CD8-positive, alpha-beta memory T cell (primary cell): ENCODE measurements at regions not wholly inside any gene's neighbourhood (a gene's known extent, or its start where the extent isn't known, plus 50 kb on each side); places are given as distances from the start of the nearest gene placed in this dataset.

Source experiments
- CTCF ChIA-PET: fragments of 350-600 bp; sonication (Branson Sonifier 250); formaldehyde crosslinking; loops from one replicate; lab custom pipeline; 2021; ENCODE audit warnings: antibody characterized with exemption; lab: Charles Lee
- POLR2A ChIA-PET: fragments of 350-600 bp; sonication (Branson Sonifier 250); formaldehyde crosslinking; loops from one replicate; lab custom pipeline; 2021; ENCODE audit warnings: antibody characterized with exemption; lab: Charles Lee
- DNase-seq, 5 donors: peaks; one replicate each; pipeline versions ENCODE4 v3.0.0 to v3.0.0-alpha.2; 2020 to 2022; ENCODE audit warnings: mixed read lengths in 1 of 5
- H3K27ac ChIP-seq: one replicate; pipeline ENCODE4 v1.7.0; 2013; ENCODE audit warnings: low read depth, mild to moderate bottlenecking, low read length, moderate library complexity
- H3K27me3 ChIP-seq: 2 replicates; pipeline ENCODE4 v1.7.0; 2013; ENCODE audit warnings: low read length, mild to moderate bottlenecking; ENCODE audit not compliant: insufficient read depth, poor library complexity, severe bottlenecking
- H3K36me3 ChIP-seq: 2 replicates; pipeline ENCODE4 v1.7.0; 2013; ENCODE audit warnings: mild to moderate bottlenecking, low read length, moderate library complexity; ENCODE audit not compliant: insufficient read depth
- H3K4me1 ChIP-seq: 2 replicates; pipeline ENCODE4 v1.7.0; 2013; ENCODE audit warnings: mild to moderate bottlenecking, low read length, moderate library complexity; ENCODE audit not compliant: insufficient read depth
- H3K4me3 ChIP-seq: 2 replicates; pipeline ENCODE4 v1.7.0; 2013; ENCODE audit warnings: mild to moderate bottlenecking, low read length
- H3K9me3 ChIP-seq: 2 replicates; pipeline ENCODE4 v1.7.0; 2013; ENCODE audit warnings: mild to moderate bottlenecking, low read length
- H3K27ac Mint-ChIP-seq, 8 donors: one replicate each; pipeline ENCODE4 v1.8.0; 2020 to 2021; ENCODE audit warnings: mixed read lengths in 8 of 8, mild to moderate bottlenecking in 6 of 8, inconsistent platforms in 3 of 8, moderate library complexity in 3 of 8
- H3K27me3 Mint-ChIP-seq, 2 donors: one replicate each; pipeline ENCODE4 v1.8.0; 2020 to 2021; ENCODE audit warnings: mixed read lengths in 2 of 2, mild to moderate bottlenecking in 1 of 2, moderate library complexity in 1 of 2
- H3K36me3 Mint-ChIP-seq, 3 donors: one replicate each; pipeline ENCODE4 v1.8.0; 2020 to 2021; ENCODE audit warnings: mixed read lengths in 3 of 3, inconsistent platforms in 1 of 3, mild to moderate bottlenecking in 1 of 3
- H3K4me1 Mint-ChIP-seq, 3 donors: one replicate each; pipeline ENCODE4 v1.8.0; 2020 to 2021; ENCODE audit warnings: mixed read lengths in 3 of 3, inconsistent platforms in 1 of 3, mild to moderate bottlenecking in 1 of 3
- H3K4me3 Mint-ChIP-seq, 7 donors: one replicate each; pipeline ENCODE4 v1.8.0; 2020 to 2021; ENCODE audit warnings: mixed read lengths in 7 of 7, mild to moderate bottlenecking in 6 of 7, moderate library complexity in 4 of 7, inconsistent platforms in 2 of 7
- H3K9me3 Mint-ChIP-seq, 5 donors: one replicate each; pipeline ENCODE4 v1.8.0; 2020 to 2022; ENCODE audit warnings: mixed read lengths in 5 of 5, mild to moderate bottlenecking in 3 of 5, moderate library complexity in 2 of 5, inconsistent platforms in 1 of 5

GRCh38 chr6:91164105-91164504 is 577.2 kb upstream of the MAP3K7 start:
- no peak for DNase-seq
- no peak overlapping the region for H3K4me3 ChIP-seq
- no peaks in the 10 kb centered on the region for H3K27me3 Mint-ChIP-seq
- ChIA-PET POLR2A (no interaction called here), CTCF (no interaction called here)
- no peaks in the 10 kb centered on the region for H3K27me3 ChIP-seq
- no peaks in the 10 kb centered on the region for H3K36me3 ChIP-seq
- no peaks in the 10 kb centered on the region for H3K4me1 ChIP-seq
- no peak overlapping the region for H3K27ac Mint-ChIP-seq
- H3K36me3 Mint-ChIP-seq = no peaks in the 10 kb centered on the region
- no peaks in the 10 kb centered on the region for H3K9me3 ChIP-seq
- no peak overlapping the region for H3K27ac ChIP-seq
- H3K9me3 Mint-ChIP-seq = peaks cover 0 to 2% (median 0%) of the 10 kb centered on the region in 5 donors
- H3K4me3 Mint-ChIP-seq = no peak overlapping the region
- no peaks in the 10 kb centered on the region for H3K4me1 Mint-ChIP-seq

- POLR2A ChIA-PET = no interaction called here
- no peak overlapping the region for H3K4me3 Mint-ChIP-seq
- Histone ChIP-seq H3K9me3 (no peaks in the 10 kb centered on the region), H3K4me1 (no peaks in the 10 kb centered on the region), H3K36me3 (no peaks in the 10 kb centered on the region), H3K27me3 (no peaks in the 10 kb centered on the region), H3K27ac (no peak overlapping the region), H3K4me3 (no peak overlapping the region)
- H3K36me3 Mint-ChIP-seq = no peaks in the 10 kb centered on the region
- no peaks in the 10 kb centered on the region for H3K27me3 Mint-ChIP-seq
- no peak for DNase-seq
- peaks cover 0 to 2% (median 0%) of the 10 kb centered on the region in 5 donors for H3K9me3 Mint-ChIP-seq
- H3K27ac Mint-ChIP-seq = no peak overlapping the region
- CTCF ChIA-PET = interaction anchor here (0.9 kb wide), 1 partner anchor 16 kb away, joined by 3 read pairs; no protein-coding TSS in a partner anchor
- no peaks in the 10 kb centered on the region for H3K4me1 Mint-ChIP-seq
These were observed 574.4 kb upstream of the MAP3K7 start for GRCh38 chr6:91161246-91161645.

- Mint-ChIP-seq H3K36me3 (no peaks in the 10 kb centered on the region), H3K27me3 (peaks cover 0 to 2% of the 10 kb centered on the region in 2 donors), H3K9me3 (no peaks in the 10 kb centered on the region), H3K27ac (no peak overlapping the region), H3K4me3 (no peak overlapping the region), H3K4me1 (no peaks in the 10 kb centered on the region)
- Histone ChIP-seq H3K27ac (no peak overlapping the region), H3K4me3 (no peak overlapping the region), H3K36me3 (no peaks in the 10 kb centered on the region), H3K9me3 (no peaks in the 10 kb centered on the region), H3K27me3 (no peaks in the 10 kb centered on the region), H3K4me1 (no peaks in the 10 kb centered on the region)
- ChIA-PET POLR2A (no interaction called here), CTCF (no interaction called here)
- DNase-seq = no peak
These were observed 568.4 kb upstream of the MAP3K7 start for GRCh38 chr6:91155129-91155785.

GRCh38 chr6:91152824-91153223 is 566.0 kb upstream of the MAP3K7 start:
- Mint-ChIP-seq H3K27ac (no peak overlapping the region), H3K36me3 (no peaks in the 10 kb centered on the region), H3K9me3 (no peaks in the 10 kb centered on the region), H3K4me1 (no peaks in the 10 kb centered on the region), H3K27me3 (peaks cover 0 to 2% of the 10 kb centered on the region in 2 donors), H3K4me3 (no peak overlapping the region)
- CTCF ChIA-PET = no interaction called here
- H3K27ac ChIP-seq = no peak overlapping the region
- DNase-seq = no peak
- POLR2A ChIA-PET = no interaction called here
- no peak overlapping the region for H3K4me3 ChIP-seq
- H3K9me3 ChIP-seq = no peaks in the 10 kb centered on the region
- H3K4me1 ChIP-seq = no peaks in the 10 kb centered on the region
- H3K36me3 ChIP-seq = no peaks in the 10 kb centered on the region
- H3K27me3 ChIP-seq = no peaks in the 10 kb centered on the region

GRCh38 chr6:91149956-91150705 is 563.3 kb upstream of the MAP3K7 start:
- Histone ChIP-seq H3K27ac (no peak overlapping the region), H3K4me3 (no peak overlapping the region), H3K4me1 (no peaks in the 10 kb centered on the region), H3K36me3 (no peaks in the 10 kb centered on the region), H3K27me3 (no peaks in the 10 kb centered on the region), H3K9me3 (no peaks in the 10 kb centered on the region)
- no peak overlapping the region for H3K4me3 Mint-ChIP-seq
- ChIA-PET CTCF (no interaction called here), POLR2A (no interaction called here)
- peaks cover 0 to 2% of the 10 kb centered on the region in 2 donors for H3K27me3 Mint-ChIP-seq
- no peaks in the 10 kb centered on the region for H3K36me3 Mint-ChIP-seq
- H3K27ac Mint-ChIP-seq = no peak overlapping the region
- peaks cover 0 to 3% (median 0%) of the 10 kb centered on the region in 5 donors for H3K9me3 Mint-ChIP-seq
- no peak for DNase-seq
- no peaks in the 10 kb centered on the region for H3K4me1 Mint-ChIP-seq

- no peak overlapping the region for H3K4me3 ChIP-seq
- H3K4me1 Mint-ChIP-seq = no peaks in the 10 kb centered on the region
- no peaks in the 10 kb centered on the region for H3K36me3 Mint-ChIP-seq
- peaks cover 0 to 3% (median 0%) of the 10 kb centered on the region in 5 donors for H3K9me3 Mint-ChIP-seq
- no peak overlapping the region for H3K27ac ChIP-seq
- no peak overlapping the region for H3K27ac Mint-ChIP-seq
- no peak for DNase-seq
- no peaks in the 10 kb centered on the region for H3K4me1 ChIP-seq
- peaks cover 0 to 2% of the 10 kb centered on the region in 2 donors for H3K27me3 Mint-ChIP-seq
- H3K36me3 ChIP-seq = no peaks in the 10 kb centered on the region
- no peaks in the 10 kb centered on the region for H3K27me3 ChIP-seq
- H3K9me3 ChIP-seq = no peaks in the 10 kb centered on the region
- H3K4me3 Mint-ChIP-seq = no peak overlapping the region
- ChIA-PET POLR2A (no interaction called here), CTCF (no interaction called here)
These were observed 562.5 kb upstream of the MAP3K7 start for GRCh38 chr6:91149246-91149955.

- H3K9me3 Mint-ChIP-seq = peaks cover 0 to 3% (median 1%) of the 10 kb centered on the region in 5 donors
- H3K36me3 ChIP-seq = no peaks in the 10 kb centered on the region
- H3K4me1 Mint-ChIP-seq = no peaks in the 10 kb centered on the region
- no peak for DNase-seq
- H3K27me3 ChIP-seq = no peaks in the 10 kb centered on the region
- H3K36me3 Mint-ChIP-seq = no peaks in the 10 kb centered on the region
- ChIA-PET CTCF (no interaction called here), POLR2A (no interaction called here)
- no peak overlapping the region for H3K27ac ChIP-seq
- H3K27ac Mint-ChIP-seq = peak overlapping the region in 1 of 8 donors; percentile 43
- no peaks in the 10 kb centered on the region for H3K27me3 Mint-ChIP-seq
- H3K4me3 Mint-ChIP-seq = no peak overlapping the region
- H3K4me1 ChIP-seq = no peaks in the 10 kb centered on the region
- H3K9me3 ChIP-seq = no peaks in the 10 kb centered on the region
- no peak overlapping the region for H3K4me3 ChIP-seq
These were observed 557.3 kb upstream of the MAP3K7 start for GRCh38 chr6:91144126-91144525.

DNA sequence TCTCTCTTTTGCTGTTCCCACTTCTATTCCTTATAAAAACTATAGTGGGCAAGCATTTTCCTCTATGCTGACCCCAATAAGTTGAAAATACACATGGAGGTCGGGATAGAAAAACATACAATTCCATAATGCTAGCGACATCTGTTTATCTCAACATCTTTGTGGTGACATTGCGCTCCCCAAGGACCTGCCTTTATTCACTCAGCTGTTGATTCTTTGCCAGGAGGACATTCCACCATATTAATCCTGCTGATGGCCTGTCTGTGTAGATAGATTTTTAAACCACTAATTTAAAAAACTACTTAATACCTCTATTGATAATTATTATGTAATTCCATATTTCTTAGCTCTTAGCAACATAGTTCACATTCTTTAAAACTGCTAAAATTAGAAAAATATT is 555.3 kb upstream of the MAP3K7 start:
- Mint-ChIP-seq H3K9me3 (peaks cover 0 to 3% (median 1%) of the 10 kb centered on the region in 5 donors), H3K4me1 (no peaks in the 10 kb centered on the region), H3K4me3 (no peak overlapping the region), H3K27me3 (no peaks in the 10 kb centered on the region), H3K27ac (no peak overlapping the region), H3K36me3 (no peaks in the 10 kb centered on the region)
- no peak for DNase-seq
- H3K4me3 ChIP-seq = no peak overlapping the region
- H3K27me3 ChIP-seq = no peaks in the 10 kb centered on the region
- no peaks in the 10 kb centered on the region for H3K9me3 ChIP-seq
- H3K36me3 ChIP-seq = no peaks in the 10 kb centered on the region
- H3K4me1 ChIP-seq = no peaks in the 10 kb centered on the region
- POLR2A ChIA-PET = no interaction called here
- CTCF ChIA-PET = no interaction called here
- H3K27ac ChIP-seq = no peak overlapping the region
